Astrocyte (in vitro differentiated cells and primary cell): ENCODE measurements at regions not wholly inside any gene's neighbourhood (a gene's known extent, or its start where the extent isn't known, plus 50 kb on each side); places are given as distances from the start of the nearest gene placed in this dataset.

Experiments
- DNase-seq: peaks from one replicate; pipeline ENCODE4 v3.0.0-alpha.2; 2010; ENCODE audit warnings: low read depth
- FAIRE-seq: peaks from 2 replicates; lab custom pipeline; 2011; peaks lifted over from hg19 to GRCh38; lab: Jason Lieb, UNC
- H2AFZ ChIP-seq: 2 replicates; pipeline ENCODE4 v1.6.0; 2012; ENCODE audit warnings: low read depth, low read length, inconsistent platforms
- H3K27ac ChIP-seq: 2 replicates; pipeline ENCODE4 v1.5.1; 2011; ENCODE audit warnings: low read depth, low read length, inconsistent platforms
- H3K27me3 ChIP-seq: 2 replicates; pipeline ENCODE4 v1.6.0; 2011; ENCODE audit warnings: low read length, inconsistent platforms; ENCODE audit not compliant: insufficient read depth
- H3K36me3 ChIP-seq: 2 replicates; pipeline ENCODE4 v1.5.1; 2011; ENCODE audit warnings: low read length, inconsistent platforms; ENCODE audit not compliant: insufficient read depth
- H3K4me1 ChIP-seq: 2 replicates; pipeline ENCODE4 v1.5.1; 2011; ENCODE audit warnings: low read length, inconsistent platforms; ENCODE audit not compliant: insufficient read depth
- H3K4me2 ChIP-seq: 2 replicates; pipeline ENCODE4 v1.6.0; 2012; ENCODE audit warnings: low read length, inconsistent platforms
- H3K4me3 ChIP-seq: 2 replicates; pipeline ENCODE4 v1.5.1; 2011; ENCODE audit warnings: low read depth, mild to moderate bottlenecking, low read length, inconsistent platforms; ENCODE audit not compliant: insufficient read depth
- H3K79me2 ChIP-seq: 2 replicates; pipeline ENCODE4 v1.6.0; 2012; ENCODE audit warnings: mild to moderate bottlenecking, low read length, inconsistent platforms; ENCODE audit not compliant: insufficient read depth
- H3K9ac ChIP-seq: 2 replicates; pipeline ENCODE4 v1.6.0; 2012; ENCODE audit warnings: mild to moderate bottlenecking, low read length, inconsistent platforms
- H3K9me3 ChIP-seq: 2 replicates; pipeline ENCODE4 v1.5.1; 2012; ENCODE audit warnings: low read depth, mild to moderate bottlenecking, low read length, inconsistent platforms; ENCODE audit not compliant: insufficient read depth
- H4K20me1 ChIP-seq: 2 replicates; pipeline ENCODE4 v1.6.0; 2012; ENCODE audit warnings: low read length, inconsistent platforms; ENCODE audit not compliant: insufficient read depth
- H3K27ac Mint-ChIP-seq: one replicate; pipeline ENCODE4 v1.8.0; 2021; ENCODE audit warnings: mild to moderate bottlenecking, mixed read lengths; ENCODE audit not compliant: unreplicated experiment
- H3K27me3 Mint-ChIP-seq: one replicate; pipeline ENCODE4 v1.8.0; 2021; ENCODE audit warnings: low read depth, mixed read lengths; ENCODE audit not compliant: unreplicated experiment
- H3K36me3 Mint-ChIP-seq: one replicate; pipeline ENCODE4 v1.8.0; 2021; ENCODE audit warnings: low read depth, mixed read lengths; ENCODE audit not compliant: unreplicated experiment
- H3K4me1 Mint-ChIP-seq: one replicate; pipeline ENCODE4 v1.8.0; 2021; ENCODE audit warnings: low read depth, mixed read lengths; ENCODE audit not compliant: unreplicated experiment
- H3K4me3 Mint-ChIP-seq: one replicate; pipeline ENCODE4 v1.8.0; 2021; ENCODE audit warnings: mild to moderate bottlenecking, moderate library complexity, mixed read lengths; ENCODE audit not compliant: unreplicated experiment
- H3K9me3 Mint-ChIP-seq: one replicate; pipeline ENCODE4 v1.8.0; 2021; ENCODE audit warnings: mild to moderate bottlenecking, mixed read lengths; ENCODE audit not compliant: unreplicated experiment
- EZH2 ChIP-seq: IDR thresholded peaks from 2 replicates; pipeline ENCODE4 v1.6.1; 2012; ENCODE audit warnings: mild to moderate bottlenecking, low read length, inconsistent platforms; ENCODE audit not compliant: insufficient read depth
- TF ChIP-seq, protein P1 (sequence below): IDR thresholded peaks from 2 replicates; pipeline ENCODE4 v1.5.1; 2011; ENCODE audit warnings: low read depth, mild to moderate bottlenecking, inconsistent platforms, low read length, moderate library complexity; ENCODE audit not compliant: insufficient read depth

DNA sequence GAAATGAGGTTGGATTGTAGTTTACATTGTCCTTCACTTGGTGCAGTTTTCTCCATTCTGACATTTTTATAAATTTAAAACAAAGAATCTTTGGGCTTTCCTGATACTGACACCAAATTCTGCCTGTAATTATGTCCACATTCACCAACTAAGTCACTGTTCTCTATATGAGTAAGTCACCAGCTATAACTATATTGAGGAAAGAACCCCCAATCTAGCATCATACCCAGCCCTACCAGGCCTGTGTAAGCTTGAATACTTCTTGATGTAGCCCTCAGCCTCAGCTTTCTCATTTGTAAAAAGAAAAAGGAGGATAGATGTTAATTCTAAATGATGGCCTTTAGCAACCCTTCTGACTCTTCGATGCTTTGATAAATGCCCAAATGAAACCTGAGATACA lies 112.7 kb upstream of the FST start:
- no peaks in the 10 kb centered on the region for H3K79me2 ChIP-seq
- H3K9me3 Mint-ChIP-seq = no peaks in the 10 kb centered on the region
- H3K4me1 Mint-ChIP-seq = peaks cover 11% of the 10 kb centered on the region
- H3K27ac ChIP-seq = no peak overlapping the region
- FAIRE-seq (no peak), DNase-seq (no peak)
- H3K4me3 ChIP-seq = no peak overlapping the region
- H3K36me3 Mint-ChIP-seq = no peaks in the 10 kb centered on the region
- H2AFZ ChIP-seq = no peak overlapping the region
- no peak overlapping the region for H3K9ac ChIP-seq
- no peaks in the 10 kb centered on the region for H3K27me3 ChIP-seq
- no peak overlapping the region for H3K4me3 Mint-ChIP-seq
- TF ChIP-seq EZH2 = no peak
- TF ChIP-seq, protein P1, sequence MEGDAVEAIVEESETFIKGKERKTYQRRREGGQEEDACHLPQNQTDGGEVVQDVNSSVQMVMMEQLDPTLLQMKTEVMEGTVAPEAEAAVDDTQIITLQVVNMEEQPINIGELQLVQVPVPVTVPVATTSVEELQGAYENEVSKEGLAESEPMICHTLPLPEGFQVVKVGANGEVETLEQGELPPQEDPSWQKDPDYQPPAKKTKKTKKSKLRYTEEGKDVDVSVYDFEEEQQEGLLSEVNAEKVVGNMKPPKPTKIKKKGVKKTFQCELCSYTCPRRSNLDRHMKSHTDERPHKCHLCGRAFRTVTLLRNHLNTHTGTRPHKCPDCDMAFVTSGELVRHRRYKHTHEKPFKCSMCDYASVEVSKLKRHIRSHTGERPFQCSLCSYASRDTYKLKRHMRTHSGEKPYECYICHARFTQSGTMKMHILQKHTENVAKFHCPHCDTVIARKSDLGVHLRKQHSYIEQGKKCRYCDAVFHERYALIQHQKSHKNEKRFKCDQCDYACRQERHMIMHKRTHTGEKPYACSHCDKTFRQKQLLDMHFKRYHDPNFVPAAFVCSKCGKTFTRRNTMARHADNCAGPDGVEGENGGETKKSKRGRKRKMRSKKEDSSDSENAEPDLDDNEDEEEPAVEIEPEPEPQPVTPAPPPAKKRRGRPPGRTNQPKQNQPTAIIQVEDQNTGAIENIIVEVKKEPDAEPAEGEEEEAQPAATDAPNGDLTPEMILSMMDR = no peak
- no peaks in the 10 kb centered on the region for H3K9me3 ChIP-seq
- no peaks in the 10 kb centered on the region for H3K27me3 Mint-ChIP-seq
- H4K20me1 ChIP-seq = no peaks in the 10 kb centered on the region
- H3K27ac Mint-ChIP-seq = no peak overlapping the region
- no peaks in the 10 kb centered on the region for H3K4me1 ChIP-seq
- H3K4me2 ChIP-seq = no peak overlapping the region
- no peaks in the 10 kb centered on the region for H3K36me3 ChIP-seq

DNA sequence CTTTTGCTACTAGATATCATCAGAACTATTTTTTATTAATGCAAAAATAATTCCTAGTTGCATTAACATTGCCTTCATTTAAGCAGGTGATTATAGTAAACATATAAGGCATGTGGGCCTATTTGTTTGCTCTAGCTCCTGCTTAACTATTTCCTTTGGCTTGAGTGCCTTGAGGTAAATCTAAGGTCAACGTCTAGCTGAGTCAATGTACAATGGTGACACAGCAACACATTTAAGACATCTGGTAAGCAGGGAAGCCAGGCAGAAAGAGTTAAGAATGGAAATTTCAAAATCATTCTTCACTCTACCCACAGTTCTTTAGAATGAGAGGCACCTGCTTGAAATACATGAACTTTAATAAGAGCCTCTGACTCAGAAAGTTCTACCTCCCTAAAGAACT lies 111.9 kb upstream of the FST start:
- no peaks in the 10 kb centered on the region for H3K79me2 ChIP-seq
- Mint-ChIP-seq H3K27ac (no peak overlapping the region), H3K36me3 (no peaks in the 10 kb centered on the region), H3K4me3 (no peak overlapping the region), H3K9me3 (no peaks in the 10 kb centered on the region), H3K27me3 (no peaks in the 10 kb centered on the region), H3K4me1 (peaks cover 14% of the 10 kb centered on the region)
- no peaks in the 10 kb centered on the region for H3K36me3 ChIP-seq
- DNase-seq (peak; percentile 71), FAIRE-seq (no peak)
- no peaks in the 10 kb centered on the region for H3K4me1 ChIP-seq
- no peak overlapping the region for H3K4me2 ChIP-seq
- no peak overlapping the region for H3K4me3 ChIP-seq
- H3K27ac ChIP-seq = no peak overlapping the region
- no peaks in the 10 kb centered on the region for H3K9me3 ChIP-seq
- no peak for TF ChIP-seq EZH2
- TF ChIP-seq, protein P1 = no peak
- no peaks in the 10 kb centered on the region for H3K27me3 ChIP-seq
- no peak overlapping the region for H2AFZ ChIP-seq
- no peaks in the 10 kb centered on the region for H4K20me1 ChIP-seq
- no peak overlapping the region for H3K9ac ChIP-seq

DNA sequence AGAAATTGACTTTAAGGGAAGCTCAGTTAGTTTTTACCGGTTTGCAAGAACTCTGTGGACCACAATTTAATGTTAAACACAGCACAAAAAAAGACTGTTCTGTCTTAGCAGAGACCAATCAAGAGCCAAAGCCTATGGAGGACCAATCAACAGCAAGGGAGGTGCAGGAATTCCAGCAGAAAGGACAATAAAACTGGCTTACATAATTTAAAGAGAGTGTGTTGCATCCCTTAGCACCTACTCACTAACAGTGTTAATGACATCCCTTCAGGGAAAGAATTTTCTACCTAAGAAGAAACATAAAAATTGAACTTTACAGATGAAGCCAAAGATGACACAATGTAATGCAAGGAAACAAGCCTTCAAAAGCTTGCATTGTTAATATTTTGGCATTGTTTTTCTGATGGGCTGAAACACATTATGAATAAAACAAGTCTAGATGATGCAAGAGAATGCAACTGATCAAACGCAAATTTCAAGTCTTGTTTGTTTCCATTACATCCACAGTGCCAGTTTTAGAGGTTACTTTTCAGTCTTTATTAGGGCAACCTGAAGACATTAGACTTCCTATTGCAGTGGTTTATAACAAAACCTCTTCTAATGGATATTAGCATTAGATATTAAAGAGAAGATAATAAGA lies 111.3 kb upstream of the FST start:
- FAIRE-seq (peak; percentile 26), DNase-seq (no peak)
- Histone ChIP-seq H3K4me2 (no peak overlapping the region), H3K36me3 (no peaks in the 10 kb centered on the region), H2AFZ (no peak overlapping the region), H3K27ac (no peak overlapping the region), H3K27me3 (no peaks in the 10 kb centered on the region), H3K79me2 (no peaks in the 10 kb centered on the region), H3K4me3 (no peak overlapping the region), H4K20me1 (no peaks in the 10 kb centered on the region), H3K4me1 (no peaks in the 10 kb centered on the region), H3K9ac (no peak overlapping the region), H3K9me3 (no peaks in the 10 kb centered on the region)
- no peaks in the 10 kb centered on the region for H3K9me3 Mint-ChIP-seq
- no peaks in the 10 kb centered on the region for H3K36me3 Mint-ChIP-seq
- TF ChIP-seq, protein P1 = no peak
- TF ChIP-seq EZH2 = no peak
- no peaks in the 10 kb centered on the region for H3K27me3 Mint-ChIP-seq
- H3K27ac Mint-ChIP-seq = no peak overlapping the region
- peaks cover 16% of the 10 kb centered on the region for H3K4me1 Mint-ChIP-seq
- H3K4me3 Mint-ChIP-seq = no peak overlapping the region
